ENCODE measurements at regions not wholly inside any gene's neighbourhood (a gene's known extent, or its start where the extent isn't known, plus 50 kb on each side); places are given as distances from the start of the nearest gene placed in this dataset.

GRCh38 chr10:57472823-57473619 lies 794.7 kb downstream of the IPMK start:
- TF ChIP-seq CTCF (IDR thresholded peaks at IDR 0.05) (no peak), EP300 (IDR thresholded peaks at IDR 0.05) (no peak), POLR2A (IDR thresholded peaks at IDR 0.05) (no peak)

All from tibial nerve (tissue), 4 donors.